GM12878 (cell line): ENCODE measurements at regions not wholly inside any gene's neighbourhood (a gene's known extent, or its start where the extent isn't known, plus 50 kb on each side); places are given as distances from the start of the nearest gene placed in this dataset.

Experiments
- ATAC-seq: fragments of 200-7000 bp; cut with Tn5 transposase; 3 replicates; pipeline ENCODE4 v1.9.1; 2020; ENCODE audit warnings: mild to moderate bottlenecking, moderate library complexity
- BruUV-seq: library from RNA; stranded (reverse); fragments of 400-500 nt; replicated peaks from 2 replicates; lab custom pipeline; 2021; lab: Mats Ljungman, UMichigan
- CTCF ChIA-PET: fragments of 300-600 bp; sonication (Branson Sonifier 250); formaldehyde crosslinking; extraction: SDS; loops from one replicate; lab custom pipeline; 2021; ENCODE audit warnings: inconsistent platforms; lab: Yijun Ruan, JAX
- POLR2A ChIA-PET: fragments of 350-600 bp; formaldehyde crosslinking; extraction: SDS; loops from one replicate; lab custom pipeline; 2021; ENCODE audit warnings: inconsistent platforms; lab: Charles Lee
- RAD21 ChIA-PET: fragments of 300-600 bp; sonication (Branson Sonifier 250); formaldehyde crosslinking; loops from one replicate; lab custom pipeline; 2023; ENCODE audit warnings: antibody characterized with exemption; ENCODE audit not compliant: unreplicated experiment; lab: Charles Lee
- SMC1A ChIA-PET: fragments of 300-600 bp; sonication (Branson Sonifier 250); formaldehyde crosslinking; loops from one replicate; lab custom pipeline; 2023; ENCODE audit not compliant: unreplicated experiment, uncharacterized antibody; lab: Charles Lee
- DNase-seq: peaks from one replicate; pipeline ENCODE4 v3.0.0-alpha.2; 2011; ENCODE audit warnings: low read depth, low spot score
- FAIRE-seq: peaks from 3 replicates; lab custom pipeline; 2011; peaks lifted over from hg19 to GRCh38; lab: Jason Lieb, UNC
- H2AFZ ChIP-seq: 2 replicates; pipeline ENCODE4 v1.6.0; 2011; ENCODE audit warnings: low read depth, low read length, control low read depth; ENCODE audit not compliant: control insufficient read depth
- H3K27ac ChIP-seq: 2 replicates; pipeline ENCODE4 v1.5.1; 2011; ENCODE audit warnings: control low read depth; ENCODE audit not compliant: control insufficient read depth, insufficient read depth
- H3K27me3 ChIP-seq, 2 experiments: replicated peaks in 1 of 2; 2 replicates each; pipeline versions ENCODE4 v1.6.0 to v1.6.1; 2011; ENCODE audit warnings: low read length in 1 of 2; ENCODE audit not compliant: control insufficient read depth in 2 of 2, insufficient read depth in 2 of 2
- H3K36me3 ChIP-seq, 2 experiments: 2 replicates each; pipeline ENCODE4 v1.5.1; 2011; ENCODE audit warnings: low read length in 1 of 2; ENCODE audit not compliant: control insufficient read depth in 2 of 2, insufficient read depth in 2 of 2
- H3K4me1 ChIP-seq: 2 replicates; pipeline ENCODE4 v1.6.1; 2011; ENCODE audit warnings: mild to moderate bottlenecking, low read length, moderate library complexity, mixed read lengths; ENCODE audit not compliant: control insufficient read depth, insufficient read depth
- H3K4me2 ChIP-seq: 2 replicates; pipeline ENCODE4 v1.6.0; 2011; ENCODE audit warnings: control low read depth; ENCODE audit not compliant: control insufficient read depth, insufficient read depth
- H3K4me3 ChIP-seq: fragments of 200-600 bp; sonication (generic); 2 replicates; pipeline ENCODE4 v1.5.1; 2016
- H3K79me2 ChIP-seq: 2 replicates; pipeline ENCODE4 v1.6.0; 2011; ENCODE audit warnings: low read length; ENCODE audit not compliant: control insufficient read depth, insufficient read depth
- H3K9ac ChIP-seq: 2 replicates; pipeline ENCODE4 v1.8.0; 2011; ENCODE audit warnings: low read length, control low read depth, mixed read lengths; ENCODE audit not compliant: control insufficient read depth, insufficient read depth
- H3K9me3 ChIP-seq: replicated peaks from 3 replicates; pipeline ENCODE4 v1.5.1; 2011; ENCODE audit warnings: mild to moderate bottlenecking, low read length; ENCODE audit not compliant: control insufficient read depth, insufficient read depth
- H4K20me1 ChIP-seq: 2 replicates; pipeline ENCODE4 v1.6.0; 2011; ENCODE audit not compliant: control insufficient read depth, insufficient read depth
- BCL3 ChIP-seq: IDR thresholded peaks from 2 replicates; pipeline ENCODE4 v1.6.1; 2011; ENCODE audit warnings: borderline replicate concordance, low read depth, mild to moderate bottlenecking, moderate library complexity, low read length; ENCODE audit not compliant: insufficient read depth, poor library complexity, severe bottlenecking
- BHLHE40 ChIP-seq, 2 experiments: fragments of 450-650 bp in 1 of 2; IDR thresholded peaks; 2 replicates each; pipeline ENCODE4 v1.6.1; 2011 to 2017; ENCODE audit warnings: low read depth in 2 of 2, borderline replicate concordance in 1 of 2, improper control_type of control experiment in 1 of 2, low read length in 1 of 2, mild to moderate bottlenecking in 1 of 2
- CBX5 ChIP-seq: sonication (generic); IDR thresholded peaks from 2 replicates; pipeline ENCODE4 v1.6.1; 2016; ENCODE audit warnings: low read depth, moderate library complexity, mild to moderate bottlenecking, inconsistent platforms
- FOXK2 ChIP-seq: fragments of 450-650 bp; IDR thresholded peaks from 2 replicates; pipeline ENCODE4 v1.6.1; 2017; ENCODE audit warnings: mild to moderate bottlenecking, moderate library complexity
- HCFC1 ChIP-seq: fragments of 150-350 bp; IDR thresholded peaks from 2 replicates; pipeline ENCODE4 v1.6.1; 2014; ENCODE audit warnings: low read length
- IKZF2 ChIP-seq, 2 experiments: fragments of 450-650 bp; IDR thresholded peaks; 2 replicates each; pipeline ENCODE4 v1.6.1; 2017; ENCODE audit warnings: mild to moderate bottlenecking in 2 of 2, moderate library complexity in 2 of 2
- JUNB ChIP-seq: IDR thresholded peaks from 2 replicates; pipeline ENCODE4 v1.6.1; 2016; ENCODE audit warnings: antibody characterized with exemption, mild to moderate bottlenecking
- KLF5 ChIP-seq: fragments of 450-650 bp; IDR thresholded peaks from 2 replicates; pipeline ENCODE4 v1.6.1; 2014; ENCODE audit warnings: mild to moderate bottlenecking; ENCODE audit not compliant: partially characterized antibody
- MEF2B ChIP-seq: fragments of 450-650 bp; IDR thresholded peaks from 2 replicates; pipeline ENCODE4 v1.6.1; 2018; ENCODE audit warnings: mild to moderate bottlenecking, moderate library complexity; ENCODE audit not compliant: partially characterized antibody, poor library complexity, severe bottlenecking
- NFIC ChIP-seq: IDR thresholded peaks from 2 replicates; pipeline ENCODE4 v1.6.1; 2012; ENCODE audit warnings: low read depth, mild to moderate bottlenecking, inconsistent platforms, low read length, moderate library complexity
- NR2C2 ChIP-seq: IDR thresholded peaks from 2 replicates; pipeline ENCODE4 v1.6.1; 2011; ENCODE audit warnings: borderline replicate concordance, low read depth; ENCODE audit not compliant: control insufficient read depth, insufficient read length
- POLR2AphosphoS2 ChIP-seq: IDR thresholded peaks from 2 replicates; pipeline ENCODE4 v1.6.1; 2011; ENCODE audit warnings: low read depth, mild to moderate bottlenecking, low read length, improper control_type of control experiment, moderate library complexity
- POLR2AphosphoS5 ChIP-seq: IDR thresholded peaks from 2 replicates; pipeline ENCODE4 v1.6.1; 2011; ENCODE audit warnings: mild to moderate bottlenecking, low read length, inconsistent platforms
- PRDM15 ChIP-seq: fragments of 450-650 bp; formaldehyde crosslinking; IDR thresholded peaks from 2 replicates; pipeline ENCODE4 v1.4.0; 2020; ENCODE audit warnings: mild to moderate bottlenecking, moderate library complexity
- RAD51 ChIP-seq: fragments of 450-650 bp; IDR thresholded peaks from 2 replicates; pipeline ENCODE4 v1.6.1; 2016; ENCODE audit warnings: moderate library complexity, mild to moderate bottlenecking, inconsistent platforms
- SIX5 ChIP-seq: IDR thresholded peaks from 2 replicates; pipeline ENCODE4 v1.6.1; 2011; ENCODE audit warnings: mild to moderate bottlenecking, low read depth, low read length, moderate library complexity; ENCODE audit not compliant: severe bottlenecking
- SUPT20H ChIP-seq: IDR thresholded peaks from 2 replicates; pipeline ENCODE4 v1.6.1; 2011; ENCODE audit warnings: low read depth, mild to moderate bottlenecking, low read length, moderate library complexity, borderline replicate concordance; ENCODE audit not compliant: control insufficient read depth
- TAF1 ChIP-seq: IDR thresholded peaks from 2 replicates; pipeline ENCODE4 v1.6.1; 2011; ENCODE audit warnings: mild to moderate bottlenecking, low read depth, low read length, borderline replicate concordance
- WGBS: methylation state at CpG from one replicate; pipeline ENCODE4 v1.1.6; 2016; ENCODE audit warnings: low lambda C conversion rate; ENCODE audit not compliant: insufficient replicate concordance, insufficient coverage; ENCODE audit errors: missing lambda C conversion rate; 5-methylcytosine and 5-hydroxymethylcytosine counted together
- in situ Hi-C: fragments of 300-500 bp; cut with MboI; formaldehyde crosslinking; loops from 9 replicates; pipeline ENCODE4 v1.14.3; 2018; ENCODE audit warnings: mixed read lengths
- intact Hi-C: fragments of 100-400 bp; cut with micrococcal nuclease; formaldehyde crosslinking; loops from one replicate; pipeline ENCODE4 v1.14.2; 2022; ENCODE audit not compliant: unreplicated experiment

- TF ChIP-seq TAF1: no peak
- no peak for TF ChIP-seq CBX5
- no peak for TF ChIP-seq RAD51
- TF ChIP-seq SUPT20H: no peak
These were observed 537.1 kb upstream of the ANO3 start (continued) for GRCh38 chr11:25794804-25795203.

- no peak overlapping the region for H3K9ac ChIP-seq
- ATAC-seq (no peak), FAIRE-seq (no peak), DNase-seq (no peak)
- no TSS peak for BruUV-seq
- H4K20me1 ChIP-seq: no peaks in the 10 kb centered on the region
- H2AFZ ChIP-seq: no peak overlapping the region
- POLR2A ChIA-PET: no interaction called here
- WGBS: 23% methylated on average over 3 of the region's 3 CpGs
- intact Hi-C loops: no loop called here
- no peak overlapping the region for H3K27ac ChIP-seq
- SMC1A ChIA-PET: no interaction called here
- H3K27me3 ChIP-seq: no peaks in the 10 kb centered on the region
- no peaks in the 10 kb centered on the region for H3K4me1 ChIP-seq
- no peak overlapping the region for H3K4me3 ChIP-seq
- H3K36me3 ChIP-seq: no peaks in the 10 kb centered on the region
- CTCF ChIA-PET: no interaction called here
- no peaks in the 10 kb centered on the region for H3K79me2 ChIP-seq
- H3K9me3 ChIP-seq: no peaks in the 10 kb centered on the region
- no peak overlapping the region for H3K4me2 ChIP-seq
- in situ Hi-C loops: no loop called here
- RAD21 ChIA-PET: no interaction called here
- TF ChIP-seq KLF5 (no peak), JUNB (no peak), IKZF2 (IDR thresholded peaks at IDR 0.05) (no peak), POLR2AphosphoS5 (no peak), HCFC1 (no peak), NFIC (no peak), PRDM15 (CRISPR knock-in tag) (no peak), POLR2AphosphoS2 (no peak), MEF2B (no peak), RAD51 (no peak), FOXK2 (no peak), BCL3 (no peak), BHLHE40 (IDR thresholded peaks at IDR 0.05; ENCODE audit: borderline replicate concordance in 1 of 2, low read depth in 2 of 2, low read length in 1 of 2) (no peak), SIX5 (no peak), NR2C2 (no peak)
These were observed 515.5 kb upstream of the ANO3 start for GRCh38 chr11:25816411-25816810.
